H1 (cell line): ENCODE measurements at regions not wholly inside any gene's neighbourhood (a gene's known extent, or its start where the extent isn't known, plus 50 kb on each side); places are given as distances from the start of the nearest gene placed in this dataset.

Source experiments
- CTCF ChIA-PET: fragments of 300-600 bp; sonication (Branson Sonifier 250); formaldehyde crosslinking; loops from one replicate; lab custom pipeline; 2021; ENCODE audit not compliant: partially characterized antibody; lab: Charles Lee
- POLR2A ChIA-PET: fragments of 300-600 bp; sonication (Branson Sonifier 250); formaldehyde crosslinking; loops from one replicate; lab custom pipeline; 2021; ENCODE audit warnings: inconsistent platforms; ENCODE audit not compliant: partially characterized antibody; lab: Charles Lee
- DNase-seq, 2 experiments: peaks; one replicate each; pipeline versions ENCODE4 v3.0.0 to v3.0.0-alpha.2; 2010 to 2022; ENCODE audit warnings: low spot score in 2 of 2, low read depth in 1 of 2, mixed read lengths in 1 of 2
- FAIRE-seq: peaks from 2 replicates; lab custom pipeline; 2011; peaks lifted over from hg19 to GRCh38; lab: Jason Lieb, UNC
- H2AFZ ChIP-seq: 2 replicates; pipeline ENCODE4 v1.8.1; 2012; ENCODE audit warnings: low read length, inconsistent platforms
- H2AK5ac ChIP-seq: 2 replicates; pipeline ENCODE4 v1.6.1; 2013; ENCODE audit warnings: low read depth, low read length
- H2BK120ac ChIP-seq: replicated peaks from 2 replicates; pipeline ENCODE3; 2013; ENCODE audit warnings: low read depth, low read length, inconsistent platforms
- H2BK12ac ChIP-seq: 2 replicates; pipeline ENCODE4 v1.6.1; 2013; ENCODE audit warnings: low read depth, low read length
- H2BK15ac ChIP-seq: 2 replicates; pipeline ENCODE4 v1.6.1; 2013; ENCODE audit warnings: low read length
- H2BK20ac ChIP-seq: 2 replicates; pipeline ENCODE4 v1.6.1; 2013; ENCODE audit warnings: low read length
- H2BK5ac ChIP-seq: 2 replicates; pipeline ENCODE4 v1.6.1; 2013; ENCODE audit warnings: low read depth, low read length
- H3K14ac ChIP-seq: 2 replicates; pipeline ENCODE4 v1.6.1; 2013; ENCODE audit warnings: inconsistent platforms; ENCODE audit not compliant: insufficient read length
- H3K18ac ChIP-seq: 2 replicates; pipeline ENCODE4 v1.6.1; 2013; ENCODE audit warnings: low read length; ENCODE audit errors: extremely low read depth
- H3K23ac ChIP-seq: 2 replicates; pipeline ENCODE4 v1.6.1; 2013; ENCODE audit warnings: inconsistent platforms; ENCODE audit not compliant: insufficient read length
- H3K23me2 ChIP-seq: 2 replicates; pipeline ENCODE4 v1.6.1; 2013; ENCODE audit warnings: low read depth, low read length
- H3K27ac ChIP-seq: 2 replicates; pipeline ENCODE4 v1.6.1; 2011; ENCODE audit warnings: low read depth, low read length, inconsistent platforms
- H3K27me3 ChIP-seq, 4 experiments: replicated peaks in 1 of 4; 1 replicate in 1 of 4; 2 replicates in 3 of 4; pipeline versions ENCODE4 v1.6.1 to v1.8.1; 2011 to 2013; ENCODE audit warnings: low read length in 3 of 4, mild to moderate bottlenecking in 3 of 4, inconsistent platforms in 2 of 4, mixed read lengths in 2 of 4, moderate library complexity in 1 of 4; ENCODE audit not compliant: control insufficient read depth in 3 of 4, insufficient read depth in 3 of 4; ENCODE audit errors: extremely low read depth in 1 of 4
- H3K36me3 ChIP-seq, 4 experiments: 2 replicates each; pipeline versions ENCODE4 v1.6.1 to v1.8.1; 2011 to 2013; ENCODE audit warnings: mild to moderate bottlenecking in 4 of 4, low read length in 3 of 4, moderate library complexity in 2 of 4, control low read depth in 1 of 4, inconsistent platforms in 1 of 4; ENCODE audit not compliant: insufficient read depth in 4 of 4, control insufficient read depth in 2 of 4
- H3K4ac ChIP-seq: replicated peaks from 2 replicates; pipeline ENCODE3; 2013; ENCODE audit warnings: low read length, low read depth, mixed read lengths, inconsistent platforms; ENCODE audit not compliant: insufficient read length
- H3K4me1 ChIP-seq, 4 experiments: replicated peaks in 1 of 4; 1 replicate in 1 of 4; 2 replicates in 3 of 4; pipeline versions ENCODE4 v1.6.1 to v1.8.1; 2011 to 2013; ENCODE audit warnings: low read length in 3 of 4, inconsistent platforms in 2 of 4, mixed read lengths in 1 of 4; ENCODE audit not compliant: insufficient read depth in 4 of 4, control insufficient read depth in 3 of 4
- H3K4me2 ChIP-seq, 2 experiments: 2 replicates each; pipeline versions ENCODE4 v1.6.1 to v1.8.1; 2011 to 2013; ENCODE audit warnings: low read depth in 2 of 2, low read length in 2 of 2, control low read depth in 1 of 2, inconsistent platforms in 1 of 2, mild to moderate bottlenecking in 1 of 2; ENCODE audit not compliant: insufficient read depth in 1 of 2
- H3K4me3 ChIP-seq, 4 experiments: fragments of 200-600, 300-600 bp in 1 of 4; sonication (generic), shearing (Covaris generic), sonication (Bioruptor Twin) in 1 of 4; 2 replicates each; pipeline versions ENCODE4 v1.5.1 to v1.8.1; 2011 to 2016; ENCODE audit warnings: low read length in 4 of 4, low read depth in 3 of 4, control low read depth in 2 of 4, inconsistent platforms in 2 of 4, mild to moderate bottlenecking in 2 of 4, mixed read lengths in 1 of 4, moderate library complexity in 1 of 4; ENCODE audit not compliant: insufficient read depth in 2 of 4; ENCODE audit errors: extremely low read depth in 1 of 4
- H3K56ac ChIP-seq: replicated peaks from 2 replicates; pipeline ENCODE3; 2013; ENCODE audit warnings: low read depth, mild to moderate bottlenecking, mixed read lengths, low read length, inconsistent platforms; ENCODE audit not compliant: insufficient read length
- H3K79me1 ChIP-seq: 2 replicates; pipeline ENCODE4 v1.6.1; 2013; ENCODE audit warnings: low read depth, low read length, control low read depth
- H3K79me2 ChIP-seq, 2 experiments: 2 replicates each; pipeline versions ENCODE4 v1.6.1 to v1.8.1; 2012 to 2013; ENCODE audit warnings: low read length in 2 of 2, mild to moderate bottlenecking in 2 of 2, inconsistent platforms in 1 of 2; ENCODE audit not compliant: insufficient read depth in 2 of 2, control insufficient read depth in 1 of 2
- H3K9ac ChIP-seq, 4 experiments: replicated peaks in 1 of 4; 1 replicate in 1 of 4; 2 replicates in 3 of 4; pipeline versions ENCODE4 v1.6.1 to v1.8.1; 2011 to 2013; ENCODE audit warnings: low read depth in 3 of 4, low read length in 3 of 4, control low read depth in 2 of 4, mild to moderate bottlenecking in 2 of 4, moderate library complexity in 2 of 4, inconsistent platforms in 1 of 4; ENCODE audit errors: extremely low read depth in 1 of 4
- H3K9me3 ChIP-seq, 2 experiments: 2 replicates each; pipeline versions ENCODE4 v1.6.1 to v1.8.1; 2012 to 2013; ENCODE audit warnings: mild to moderate bottlenecking in 2 of 2, moderate library complexity in 2 of 2, control low read depth in 1 of 2, inconsistent platforms in 1 of 2, low read depth in 1 of 2, low read length in 1 of 2, mixed read lengths in 1 of 2; ENCODE audit not compliant: insufficient read depth in 2 of 2
- H4K20me1 ChIP-seq, 2 experiments: replicated peaks in 1 of 2; 2 replicates each; pipeline versions ENCODE3 to v1.8.1; 2011 to 2013; ENCODE audit warnings: inconsistent platforms in 2 of 2, low read length in 2 of 2, mild to moderate bottlenecking in 1 of 2; ENCODE audit not compliant: insufficient read depth in 2 of 2, control insufficient read depth in 1 of 2
- H4K5ac ChIP-seq: 2 replicates; pipeline ENCODE4 v1.6.1; 2013; ENCODE audit warnings: low read length, low read depth, mixed read lengths, inconsistent platforms; ENCODE audit not compliant: insufficient read length
- H4K8ac ChIP-seq: 2 replicates; pipeline ENCODE4 v1.8.0; 2013; ENCODE audit warnings: mild to moderate bottlenecking, moderate library complexity, low read length, inconsistent platforms; ENCODE audit not compliant: insufficient read depth; ENCODE audit errors: extremely low read depth
- H4K91ac ChIP-seq: replicated peaks from 2 replicates; pipeline ENCODE3; 2013; ENCODE audit warnings: low read length, mixed read lengths, inconsistent platforms; ENCODE audit not compliant: insufficient read length
- EP300 ChIP-seq, 2 experiments: IDR thresholded peaks; 1 replicate in 1 of 2; 2 replicates in 1 of 2; pipeline ENCODE4 v1.6.1; 2011 to 2012; ENCODE audit warnings: low read depth in 2 of 2, low read length in 2 of 2, mild to moderate bottlenecking in 2 of 2, borderline replicate concordance in 1 of 2, inconsistent platforms in 1 of 2, moderate library complexity in 1 of 2
- FOSL1 ChIP-seq: IDR thresholded peaks from 2 replicates; pipeline ENCODE4 v1.6.1; 2011; ENCODE audit warnings: mild to moderate bottlenecking, low read depth, low read length, moderate library complexity; ENCODE audit not compliant: insufficient read depth
- GTF2F1 ChIP-seq: IDR thresholded peaks from 2 replicates; pipeline ENCODE4 v1.6.1; 2012; ENCODE audit warnings: low read depth, low read length, improper control_type of control experiment, borderline replicate concordance
- PHF8 ChIP-seq: fragments of 200-600 bp; sonication (generic); conservative IDR thresholded peaks from 2 replicates; pipeline ENCODE4 v1.7.1; 2012; ENCODE audit warnings: low read depth, mild to moderate bottlenecking, inconsistent platforms, low read length, moderate library complexity
- SIN3A ChIP-seq, 2 experiments: IDR thresholded peaks in 1 of 2; conservative IDR thresholded peaks in 1 of 2; 2 replicates each; pipeline ENCODE4 v1.6.1; 2011 to 2012; ENCODE audit warnings: low read length in 2 of 2, improper control_type of control experiment in 1 of 2, low read depth in 1 of 2, mild to moderate bottlenecking in 1 of 2
- WGBS, 2 experiments: shearing (Covaris generic) in 1 of 2; methylation state at CpG; one replicate each; pipeline versions ENCODE4 v1.1.6 to v1.1.7; 2013 to 2015; ENCODE audit warnings: low lambda C conversion rate in 2 of 2, mixed read lengths in 2 of 2, inconsistent platforms in 1 of 2, low coverage in 1 of 2, missing lambda C conversion rate in 1 of 2; ENCODE audit not compliant: insufficient replicate concordance in 2 of 2, insufficient coverage in 1 of 2, insufficient read length in 1 of 2; ENCODE audit errors: extremely low coverage in 1 of 2, missing lambda C conversion rate in 1 of 2; 5-methylcytosine and 5-hydroxymethylcytosine counted together

DNA sequence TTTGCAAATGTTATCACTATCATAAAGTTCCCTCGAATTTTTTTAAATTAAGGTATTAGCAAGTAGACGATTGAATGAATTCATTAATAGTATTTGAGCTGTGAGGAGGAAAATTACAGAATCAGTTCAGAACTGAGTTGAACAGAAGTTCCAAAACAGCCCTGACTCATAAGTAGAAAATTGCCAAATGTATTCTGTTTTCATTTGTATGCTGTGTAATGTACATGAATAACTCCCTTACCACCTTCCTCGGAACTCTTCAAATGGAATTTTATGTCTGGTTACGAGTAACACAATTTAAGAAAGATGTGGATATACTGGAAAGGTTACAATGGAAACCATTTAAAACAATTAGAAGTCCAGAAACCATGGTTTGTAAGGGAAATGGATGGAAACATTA, 283.3 kb upstream of the FAR2 start:
- Histone ChIP-seq H3K18ac (no peak overlapping the region), H2BK15ac (no peak overlapping the region), H3K4ac (no peak overlapping the region), H3K36me3 (no peaks in the 10 kb centered on the region), H3K79me2 (no peaks in the 10 kb centered on the region), H3K23me2 (no peaks in the 10 kb centered on the region), H2AK5ac (no peak overlapping the region), H2BK5ac (no peak overlapping the region), H3K23ac (no peak overlapping the region), H4K20me1 (no peaks in the 10 kb centered on the region)
- ChIA-PET POLR2A (no interaction called here), CTCF (no interaction called here)
- DNase-seq = no peak
- no peak for TF ChIP-seq PHF8
- TF ChIP-seq GTF2F1 = no peak
- no peak for TF ChIP-seq EP300 (IDR thresholded peaks at IDR 0.05; ENCODE audit: borderline replicate concordance in 1 of 2, low read depth in 2 of 2, low read length in 2 of 2)
- no peak for TF ChIP-seq SIN3A (conservative IDR thresholded peaks at IDR 0.05 in 1 of 2, IDR thresholded peaks at IDR 0.05 in 1 of 2; ENCODE audit: low read depth in 1 of 2, low read length in 2 of 2)
- no peak for TF ChIP-seq FOSL1
- TF ChIP-seq, all 59 proteins: peak for 0
- H3K27ac ChIP-seq = no peak overlapping the region
- H4K5ac ChIP-seq = no peak overlapping the region
- no peak overlapping the region for H3K4me2 ChIP-seq
- H2AFZ ChIP-seq = no peak overlapping the region
- no peaks in the 10 kb centered on the region for H3K9me3 ChIP-seq
- no peak overlapping the region for H3K4me3 ChIP-seq
- no peak overlapping the region for H4K8ac ChIP-seq
- H3K14ac ChIP-seq = no peak overlapping the region
- peaks cover 0 to 4% (median 1%) of the 10 kb centered on the region in 4 experiments; a peak in 3 of 7 replicates for H3K4me1 ChIP-seq
- H2BK12ac ChIP-seq = no peak overlapping the region
- no peak for FAIRE-seq
- no peak overlapping the region for H2BK120ac ChIP-seq
- H3K79me1 ChIP-seq = no peaks in the 10 kb centered on the region
- H4K91ac ChIP-seq = no peak overlapping the region
- no peak overlapping the region for H3K56ac ChIP-seq
- H2BK20ac ChIP-seq = no peak overlapping the region
- 71% methylated on average over 4 of the region's 4 CpGs; no CpG with 5 or more reads in 1 of the 2 experiments for WGBS, 2 experiments
- peaks cover 0 to 3% (median under 1%) of the 10 kb centered on the region in 4 experiments; a peak in 3 of 7 replicates for H3K27me3 ChIP-seq
- H3K9ac ChIP-seq = no peak overlapping the region
